Fibroblast of the conjunctiva (primary cell): ENCODE measurements at regions not wholly inside any gene's neighbourhood (a gene's known extent, or its start where the extent isn't known, plus 50 kb on each side); places are given as distances from the start of the nearest gene placed in this dataset.
"Not testable (repeated sequence)": the region's sequence is repeated elsewhere in the genome, so short reads cannot be mapped to it uniquely, and the experiment has no call there.

Experiments
- DNase-seq: peaks from one replicate; pipeline ENCODE4 v3.0.0-alpha.2; 2010; ENCODE audit warnings: low read depth

DNA sequence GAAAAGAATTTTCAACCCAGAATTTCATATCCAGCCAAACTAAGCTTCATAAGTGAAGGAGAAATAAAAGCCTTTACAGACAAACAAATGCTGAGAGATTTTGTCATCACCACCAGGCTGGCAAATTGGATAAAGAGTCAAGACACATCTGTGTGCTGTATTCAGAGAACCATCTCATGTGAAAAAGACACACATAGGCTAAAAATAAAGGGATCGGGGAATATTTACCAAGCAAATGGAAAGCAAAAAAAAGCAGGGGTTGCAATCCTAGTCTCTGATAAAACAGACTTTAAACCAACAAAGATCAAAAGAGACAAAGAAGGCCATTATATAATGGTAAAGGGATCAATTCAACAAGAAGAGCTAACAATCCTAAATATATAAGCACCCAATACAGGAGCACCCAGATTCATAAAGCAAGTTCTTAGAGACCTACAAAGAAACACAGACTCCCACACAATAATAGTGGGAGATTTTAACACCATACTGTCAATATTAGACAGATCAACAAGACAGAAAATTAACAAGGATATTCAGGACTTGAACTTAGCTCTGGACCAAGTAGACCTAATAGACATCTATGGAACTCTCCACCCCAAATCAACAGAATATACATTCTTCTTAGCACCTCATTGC lies 55.9 kb upstream of the ACSM6 start:
- not testable (repeated sequence) for DNase-seq

DNA sequence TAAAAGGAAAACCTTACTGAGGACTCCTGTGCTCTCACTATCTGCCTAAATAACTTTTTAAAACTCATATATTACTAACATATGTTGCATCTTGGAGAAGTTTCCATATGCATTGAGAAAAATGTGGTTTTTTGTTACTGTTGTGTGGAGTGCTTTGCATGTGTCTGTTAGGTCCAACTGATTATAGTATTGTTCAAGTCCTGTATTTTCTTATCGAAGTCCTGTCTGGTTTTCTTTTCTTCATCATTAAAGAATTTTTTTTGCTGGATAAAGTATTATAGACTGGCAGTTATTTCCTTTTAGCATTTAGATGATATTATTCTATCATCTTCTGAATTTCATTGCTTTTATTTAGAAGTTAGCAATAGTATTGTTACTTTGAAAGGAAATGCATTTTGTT lies 59.5 kb upstream of the ACSM6 start:
- no peak for DNase-seq

DNA sequence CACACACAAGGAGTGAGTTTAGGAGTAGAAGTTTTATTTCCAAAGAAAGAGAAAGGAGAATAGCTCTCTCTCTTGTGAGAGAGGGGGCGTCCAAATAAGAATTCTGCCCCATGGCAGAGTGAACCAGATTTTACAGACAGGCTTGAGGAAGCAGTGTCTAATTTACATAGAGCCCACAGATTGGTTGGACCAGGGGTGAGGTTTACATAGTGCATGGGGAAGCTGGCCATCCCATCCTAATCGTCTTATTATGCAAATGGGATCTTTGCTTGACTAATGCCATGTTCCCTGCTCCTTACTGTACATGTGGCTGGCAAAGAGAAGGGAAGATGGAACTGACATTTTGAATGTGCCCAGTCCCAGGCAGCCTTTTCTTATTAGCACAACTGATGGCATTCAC lies 60.0 kb upstream of the ACSM6 start:
- no peak for DNase-seq

DNA sequence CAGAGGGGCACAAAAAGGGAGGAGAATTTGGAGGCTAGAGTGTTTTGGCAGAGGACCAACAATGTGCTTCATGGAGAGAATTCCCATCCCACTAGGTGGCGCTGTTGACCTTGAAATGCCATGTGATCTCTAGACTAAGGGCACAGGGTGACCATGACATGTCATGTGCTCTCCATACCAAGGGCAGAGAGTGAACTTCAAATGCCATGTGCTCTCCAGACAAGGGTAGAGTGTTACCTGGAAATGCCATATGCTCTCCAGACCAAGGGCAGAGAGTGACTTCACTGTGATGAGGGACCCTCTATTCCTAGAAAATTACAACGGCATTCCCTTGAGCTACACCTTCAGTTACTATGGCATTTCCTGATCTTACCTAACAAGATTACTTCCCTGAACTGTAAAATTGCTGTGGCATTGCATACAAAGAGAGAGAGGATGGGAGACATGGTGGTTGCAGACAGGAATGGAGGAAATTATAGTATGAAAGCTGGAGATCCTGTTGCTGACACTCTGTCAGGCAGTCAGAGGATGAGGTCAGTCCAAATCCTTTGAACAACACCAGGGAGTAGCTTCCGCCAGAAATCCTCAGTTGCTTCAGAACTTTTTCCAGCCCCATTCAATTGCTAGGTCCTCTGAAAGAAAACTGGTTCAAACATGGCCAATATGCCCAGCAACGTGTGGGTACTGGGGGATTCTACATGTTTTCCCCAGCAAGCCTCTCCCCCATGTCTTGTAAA lies 60.9 kb upstream of the ACSM6 start:
- DNase-seq: peak; percentile 55

DNA sequence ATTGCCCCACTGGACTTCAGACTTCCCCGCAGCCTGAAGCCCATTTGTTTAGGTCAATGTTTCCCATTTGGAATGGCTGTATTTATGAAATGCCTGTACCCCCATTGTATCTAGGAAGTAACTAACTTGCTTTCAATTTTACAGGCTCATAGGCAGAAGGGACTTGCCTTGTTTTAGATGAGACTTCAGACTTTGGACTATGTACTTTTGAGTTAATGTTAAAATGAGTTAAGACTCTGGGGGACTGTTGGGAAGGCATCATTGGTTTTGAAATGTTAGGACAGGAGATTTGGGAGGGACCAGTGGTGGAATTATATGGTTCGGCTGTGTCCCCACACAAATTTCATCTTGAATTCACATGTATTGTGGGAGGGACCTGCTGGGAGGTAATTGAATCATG lies 61.1 kb upstream of the CYP2C8 start:
- DNase-seq: not testable (repeated sequence)

GRCh38 chr10:95125582-95125981 lies 56.3 kb upstream of the CYP2C8 start:
- DNase-seq: no peak

DNA sequence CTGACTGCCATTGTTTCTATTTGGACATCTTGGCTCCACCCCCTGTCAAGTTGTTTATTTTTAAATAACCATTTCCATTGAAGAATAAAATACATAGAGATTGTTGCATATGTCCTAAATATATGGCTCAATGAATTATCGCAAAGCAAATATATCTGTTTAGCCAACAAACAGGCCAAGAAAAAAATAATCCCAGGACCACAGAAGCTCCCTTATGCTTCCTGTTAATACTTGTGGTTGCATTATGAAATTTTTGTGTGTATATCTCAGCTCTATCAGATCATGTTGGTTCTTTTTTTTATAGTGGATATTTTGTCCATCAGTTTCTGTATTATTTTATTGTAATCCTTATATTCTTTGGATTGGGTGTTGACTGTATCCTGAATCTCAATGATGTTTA lies 53.4 kb upstream of the CYP2C8 start:
- DNase-seq: no peak

DNA sequence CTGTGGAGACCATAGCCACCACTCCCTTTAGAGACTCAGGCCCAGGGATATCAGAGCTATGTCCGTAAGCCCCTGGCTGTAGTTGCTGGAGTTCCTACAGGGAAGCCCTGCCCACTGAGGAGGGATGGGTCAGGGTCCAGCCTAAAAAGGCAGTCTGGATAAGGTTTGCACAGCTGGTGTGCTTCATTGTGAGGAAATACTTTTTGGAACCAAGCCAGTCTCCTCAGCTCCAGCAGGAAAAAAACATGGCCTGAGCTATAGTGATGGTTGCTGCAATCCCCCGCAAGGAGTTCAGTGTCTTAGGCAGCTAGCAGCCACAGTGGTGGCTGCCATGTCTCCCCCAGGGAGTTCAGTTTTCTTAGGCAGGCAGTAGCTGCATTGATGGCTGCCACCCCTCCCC lies 52.6 kb upstream of the CYP2C8 start:
- no peak for DNase-seq
